NCI-H748 (cell line): ENCODE measurements at regions not wholly inside any gene's neighbourhood (a gene's known extent, or its start where the extent isn't known, plus 50 kb on each side); places are given as distances from the start of the nearest gene placed in this dataset.
A peak's percentile ranks its signal among the peaks of the same experiment; 100 is the strongest.
"Not testable (repeated sequence)": the region's sequence is repeated elsewhere in the genome, so short reads cannot be mapped to it uniquely, and the experiment has no call there.

Experiments
- DNase-seq: peaks from one replicate; lab custom pipeline; 2025; ENCODE audit not compliant: unreplicated experiment; lab: John Stamatoyannopoulos, UW

DNA sequence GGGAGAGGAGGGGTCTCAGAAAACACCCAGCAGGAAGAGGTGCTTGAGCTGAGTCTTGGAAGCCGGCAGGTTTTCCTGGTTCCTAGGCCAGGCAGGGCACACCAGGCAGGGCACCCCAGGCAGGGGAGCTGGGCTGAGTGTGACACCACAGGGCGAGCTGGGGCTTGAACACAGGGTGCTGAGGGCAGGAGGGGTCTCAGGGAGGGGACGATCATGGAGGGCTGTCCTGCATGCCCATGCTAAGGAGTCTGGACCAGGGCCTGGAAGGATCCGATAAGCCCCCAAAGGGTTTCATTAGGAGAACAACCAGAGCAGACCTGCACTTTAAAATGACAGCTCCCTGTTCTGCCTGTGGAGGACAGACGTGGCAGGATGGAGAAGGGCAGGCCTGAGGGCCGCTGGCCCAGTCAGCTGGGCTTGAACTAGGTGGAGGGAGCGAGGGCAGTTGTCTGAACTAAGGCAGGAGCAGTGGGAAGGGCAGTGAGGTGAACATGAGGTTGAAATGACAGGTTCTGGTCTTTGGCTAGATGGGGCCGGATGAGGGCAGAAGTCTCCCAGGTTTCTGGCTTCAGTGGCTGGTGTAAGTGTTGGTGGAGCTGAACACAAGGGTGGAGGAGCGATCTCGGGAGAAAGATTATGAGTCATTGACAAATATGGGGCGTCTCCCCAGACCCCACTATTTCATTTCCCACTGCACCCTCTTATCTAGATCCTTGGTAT is 171.0 kb upstream of the PZP start:
- no peak for DNase-seq

DNA sequence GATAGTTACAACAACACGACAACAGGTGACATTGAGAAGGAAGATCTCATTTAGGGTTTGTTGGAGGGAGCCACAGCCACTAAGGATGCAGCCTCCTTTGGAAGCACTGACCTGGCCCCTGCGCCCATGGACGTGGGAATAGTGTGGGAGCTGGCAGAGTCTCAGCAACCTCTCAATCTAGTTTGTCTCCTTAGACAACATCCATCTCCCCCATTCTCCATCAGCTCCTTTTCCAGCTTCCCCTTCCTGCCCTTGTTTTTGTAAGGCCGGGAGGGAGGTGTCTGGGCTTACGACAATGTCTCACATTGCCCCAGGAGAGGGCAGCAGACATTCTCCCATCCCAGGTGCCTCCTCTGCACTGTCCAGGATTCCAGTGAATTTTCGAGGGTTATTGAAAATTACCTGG is 170.2 kb upstream of the PZP start:
- DNase-seq = peak; percentile 3

DNA sequence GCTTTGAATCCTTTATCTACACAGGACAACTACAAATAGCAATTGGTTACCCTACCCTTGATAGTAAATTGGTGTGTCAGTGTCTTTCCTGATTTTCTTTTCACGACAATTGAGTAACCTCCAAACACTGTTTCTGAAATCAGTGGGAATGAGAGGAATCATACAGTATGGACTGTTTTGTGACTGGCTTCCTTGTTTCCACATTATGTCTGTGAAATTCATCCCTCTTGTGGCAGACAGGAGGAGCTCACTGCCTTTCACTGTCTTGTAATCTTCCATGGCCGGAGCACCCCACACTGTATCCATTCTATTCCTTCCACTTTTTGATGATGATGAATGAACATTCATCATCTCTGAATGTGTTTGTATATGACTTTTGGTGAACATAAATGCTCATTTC is 164.0 kb upstream of the PZP start:
- no peak for DNase-seq

DNA sequence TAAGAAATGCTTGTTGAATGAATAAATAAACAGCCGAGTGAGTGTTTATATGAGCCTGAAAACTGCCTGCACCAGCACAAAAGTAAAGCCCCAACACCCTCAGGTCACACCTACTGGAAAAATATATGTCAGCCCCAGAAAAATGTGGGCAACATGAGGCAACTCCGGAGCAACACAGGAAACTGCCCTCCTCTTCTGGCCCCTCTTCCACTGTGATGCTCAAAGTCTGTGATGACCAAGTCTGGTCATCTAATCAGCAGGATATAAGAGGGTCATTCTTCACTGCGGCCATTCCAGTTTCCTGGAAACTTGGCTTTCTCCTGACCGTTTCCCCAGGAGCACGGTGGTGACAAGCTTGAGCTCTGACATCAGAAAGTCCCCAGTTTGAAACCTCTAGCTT is 159.6 kb upstream of the PZP start:
- DNase-seq = no peak

DNA sequence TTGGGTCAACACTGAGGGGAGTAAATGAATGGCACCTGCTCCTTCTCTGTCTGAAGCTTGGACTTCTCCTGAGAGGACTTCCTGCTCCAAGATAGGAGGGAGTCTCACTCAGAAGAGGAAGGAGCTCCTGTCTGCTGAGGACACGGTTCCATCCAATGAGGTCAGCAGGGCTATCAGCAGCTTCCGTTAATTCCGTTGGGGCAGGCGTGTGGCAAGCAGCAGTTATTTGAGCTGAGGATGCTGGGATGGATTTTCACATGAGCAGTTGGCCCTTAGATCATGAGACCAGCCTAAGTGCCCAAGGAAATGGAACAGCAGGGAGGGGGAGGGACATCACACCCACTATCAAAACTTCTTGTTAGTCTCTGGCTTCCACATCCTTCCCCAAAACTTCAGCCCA is 159.0 kb upstream of the PZP start:
- DNase-seq = no peak

DNA sequence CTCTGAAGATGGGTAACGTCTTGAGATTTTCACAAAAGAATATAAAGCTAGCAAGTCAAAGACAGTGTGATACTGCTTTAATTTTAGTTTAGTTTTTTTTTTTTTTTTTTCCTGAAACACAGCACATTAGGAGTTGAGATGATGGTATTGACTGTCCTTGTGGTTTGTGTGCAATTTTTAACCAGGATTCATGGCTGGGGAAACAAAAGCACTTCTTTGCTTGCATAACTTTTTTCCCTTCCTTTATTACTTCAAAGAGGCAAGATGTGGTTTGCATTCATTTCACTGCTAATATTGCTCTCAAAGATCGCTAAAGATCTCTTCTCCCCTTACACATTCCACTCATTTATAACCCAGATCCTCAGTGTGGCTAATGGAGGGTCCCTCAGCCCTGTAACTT is 157.1 kb upstream of the PZP start:
- DNase-seq = no peak

DNA sequence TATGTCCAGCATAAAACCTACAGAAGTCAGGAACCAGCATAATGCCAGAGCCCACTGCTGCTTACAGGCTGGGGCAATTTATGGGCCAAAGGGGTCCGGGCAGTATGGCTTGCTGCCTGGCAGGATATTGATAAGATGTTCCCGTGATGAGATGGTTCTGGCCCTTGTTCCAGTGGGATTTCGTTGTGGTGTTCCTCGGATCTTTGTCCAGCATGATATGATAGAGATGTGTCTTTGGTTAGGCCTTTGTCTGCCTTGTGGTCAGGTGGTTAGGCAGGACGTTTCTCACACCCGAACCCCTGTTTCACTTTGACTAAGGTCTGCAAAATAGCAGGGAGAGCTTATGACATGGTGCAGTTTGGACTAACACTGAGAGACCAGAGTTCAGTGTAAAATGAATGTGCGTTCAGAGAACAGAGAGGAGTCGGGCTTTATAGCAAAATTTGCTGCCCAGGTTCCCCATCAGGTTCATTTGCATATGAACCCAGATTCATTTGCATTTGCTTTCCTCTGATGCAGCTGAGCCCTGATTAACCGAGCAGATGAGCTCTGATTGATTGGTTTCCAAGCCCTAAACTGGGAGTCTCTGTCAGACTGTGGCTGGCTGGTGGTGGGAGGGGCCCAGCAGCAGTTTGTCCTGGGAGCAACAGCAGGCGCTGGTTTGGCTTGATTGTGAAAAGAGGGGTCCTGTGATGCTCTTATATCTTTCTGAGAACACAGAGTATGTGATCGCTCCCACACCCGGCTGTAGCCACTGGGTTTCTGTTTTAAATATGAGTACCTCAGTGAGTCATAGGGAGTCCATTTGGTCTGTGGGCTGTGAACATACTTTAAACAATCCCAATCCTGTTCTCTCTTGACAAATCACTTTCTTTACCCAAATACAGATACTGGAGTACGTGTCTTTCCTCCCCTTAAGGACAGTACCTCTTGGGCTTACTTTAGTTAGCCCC is 156.3 kb upstream of the PZP start:
- DNase-seq = no peak

DNA sequence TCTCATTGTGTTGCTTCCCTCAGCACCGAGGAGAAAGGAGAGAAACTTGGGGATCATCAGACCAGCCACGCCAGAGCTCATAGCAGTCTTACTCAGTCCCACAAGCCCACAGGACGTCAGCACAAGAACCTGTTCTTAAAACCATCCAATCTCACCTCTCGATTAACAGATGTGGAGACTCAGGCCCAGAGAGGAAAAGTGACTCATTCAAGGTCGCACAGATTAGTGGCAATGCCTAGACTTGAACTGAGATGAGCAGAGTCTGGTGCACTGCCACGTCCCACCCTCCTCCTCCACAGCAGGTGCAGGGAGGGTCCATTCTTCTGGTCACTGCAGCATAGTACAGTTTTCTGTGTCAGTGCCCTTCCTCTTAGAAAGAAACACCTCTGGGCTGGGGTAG is 154.9 kb upstream of the PZP start:
- DNase-seq = no peak

DNA sequence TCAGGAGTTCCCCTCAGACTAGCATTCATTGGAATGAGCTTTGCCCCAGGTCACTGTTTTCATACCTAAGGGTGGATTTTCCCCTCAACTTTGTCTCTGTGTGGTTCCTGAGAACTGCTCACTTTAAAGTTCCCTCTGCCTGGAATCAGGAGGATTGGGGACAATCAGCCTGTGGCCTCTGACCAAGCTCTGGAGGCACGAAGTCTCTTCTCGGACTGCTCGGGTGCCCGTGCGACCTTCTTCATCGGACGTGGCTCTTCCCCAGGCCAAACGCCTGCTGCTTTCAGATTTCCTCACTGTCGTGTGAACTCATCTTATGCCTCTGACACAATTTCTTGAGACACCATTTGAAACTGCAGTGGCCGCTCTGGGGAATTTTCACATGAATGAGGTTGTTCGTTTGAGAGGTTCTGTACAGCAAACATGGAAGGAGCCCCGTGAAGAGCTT is 153.7 kb upstream of the PZP start:
- DNase-seq = no peak

DNA sequence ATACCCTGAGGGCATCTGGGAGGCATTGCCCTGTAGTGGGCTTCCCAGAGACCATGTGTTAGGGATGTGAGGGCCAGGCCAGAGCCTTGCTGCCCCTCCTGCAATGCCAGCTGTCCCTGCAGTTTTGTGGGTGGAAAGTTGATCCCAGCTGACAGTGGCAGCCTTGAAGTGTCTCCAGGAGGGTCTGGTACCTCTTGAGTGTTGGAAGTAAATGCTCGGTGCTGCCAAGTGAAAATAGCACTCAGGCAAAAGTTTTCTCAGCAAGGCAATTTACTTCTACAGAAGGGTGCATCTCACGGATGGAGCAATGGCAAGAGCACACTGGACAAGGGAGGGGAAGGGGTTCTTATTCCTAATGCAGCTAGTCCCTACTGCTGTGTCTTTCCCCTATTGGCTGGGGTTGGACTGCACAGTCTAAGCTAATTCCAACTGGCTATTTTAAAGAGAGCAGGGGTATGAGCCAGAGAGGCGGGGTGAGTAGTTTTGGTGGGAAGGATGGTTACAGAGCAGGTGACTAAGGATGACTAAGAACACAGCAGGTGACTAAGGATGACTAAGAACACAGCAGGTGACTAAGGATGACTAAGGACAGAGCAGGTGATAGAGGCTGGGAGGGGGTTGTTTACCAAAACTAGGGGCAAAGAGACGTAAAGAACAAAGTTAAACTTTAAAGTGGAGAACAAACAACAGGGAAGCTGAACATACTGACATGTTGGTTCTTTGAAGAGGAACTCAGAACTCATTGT is 146.0 kb upstream of the PZP start:
- not testable (repeated sequence) for DNase-seq

DNA sequence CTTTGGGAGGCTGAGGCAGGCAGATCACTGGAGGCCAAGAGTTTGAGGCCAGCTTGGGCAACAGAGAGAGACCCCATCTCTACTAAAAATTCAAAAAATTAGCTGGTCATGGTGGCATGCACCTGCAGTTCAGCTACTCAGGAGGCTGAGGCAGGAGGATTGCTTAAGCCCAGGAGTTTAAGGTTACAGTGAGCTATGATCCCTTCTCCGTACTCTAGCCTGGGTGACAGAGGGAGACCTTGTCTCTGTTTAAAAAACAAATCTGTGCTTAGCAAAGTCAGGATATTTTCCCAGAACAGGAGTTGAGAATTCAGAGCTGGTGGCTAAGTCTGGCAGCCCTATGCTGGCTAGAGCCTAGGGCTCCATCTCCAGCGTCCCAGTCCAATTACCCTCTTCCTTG is 142.9 kb upstream of the PZP start:
- DNase-seq = no peak

DNA sequence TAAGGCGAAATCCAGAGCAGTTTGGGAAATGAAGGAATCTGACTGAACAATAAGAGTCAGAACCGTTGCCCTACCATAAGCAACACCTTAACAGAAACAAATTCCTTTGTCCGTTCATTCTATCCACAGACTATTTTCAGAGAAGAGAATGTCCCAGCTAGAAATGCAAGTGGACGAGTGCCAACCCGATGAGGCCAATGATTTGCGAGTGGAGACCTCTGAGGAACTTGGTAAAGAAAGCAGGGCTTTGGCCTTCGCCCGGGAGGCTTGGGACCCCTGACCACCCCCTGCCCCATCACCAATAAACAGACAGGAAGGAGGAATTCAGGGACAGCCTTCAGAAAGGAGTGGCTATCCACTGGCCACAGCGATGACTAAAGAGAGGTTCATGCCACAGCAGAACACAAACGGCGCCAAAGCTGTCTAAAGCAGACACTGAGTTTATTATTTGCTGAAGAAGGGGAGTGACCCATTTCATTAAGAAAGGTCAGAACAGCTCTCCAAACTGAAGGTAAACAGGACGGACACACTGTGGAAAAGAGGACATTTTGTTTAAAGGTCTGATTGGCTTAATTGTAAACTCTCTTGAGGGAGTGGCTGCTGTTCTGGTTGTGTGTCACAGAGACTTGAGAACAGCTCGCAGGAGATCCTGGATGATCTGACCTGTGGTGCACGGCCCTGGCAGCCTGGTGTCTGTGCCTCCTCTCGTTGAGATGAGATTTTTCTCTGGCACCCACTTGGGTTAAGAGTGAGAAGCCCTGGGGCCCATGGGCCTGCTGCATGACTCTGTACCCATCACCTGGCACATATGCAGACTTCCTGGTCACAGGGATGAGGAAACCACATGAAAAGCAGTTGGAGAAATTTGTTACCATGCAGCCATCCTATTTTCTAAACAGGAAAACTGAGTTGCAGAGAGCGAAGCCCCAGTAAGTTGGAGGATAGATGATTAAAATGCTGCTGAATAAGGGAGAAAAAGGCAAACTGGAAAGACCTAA is 142.0 kb upstream of the PZP start:
- DNase-seq = peak; percentile 43

DNA sequence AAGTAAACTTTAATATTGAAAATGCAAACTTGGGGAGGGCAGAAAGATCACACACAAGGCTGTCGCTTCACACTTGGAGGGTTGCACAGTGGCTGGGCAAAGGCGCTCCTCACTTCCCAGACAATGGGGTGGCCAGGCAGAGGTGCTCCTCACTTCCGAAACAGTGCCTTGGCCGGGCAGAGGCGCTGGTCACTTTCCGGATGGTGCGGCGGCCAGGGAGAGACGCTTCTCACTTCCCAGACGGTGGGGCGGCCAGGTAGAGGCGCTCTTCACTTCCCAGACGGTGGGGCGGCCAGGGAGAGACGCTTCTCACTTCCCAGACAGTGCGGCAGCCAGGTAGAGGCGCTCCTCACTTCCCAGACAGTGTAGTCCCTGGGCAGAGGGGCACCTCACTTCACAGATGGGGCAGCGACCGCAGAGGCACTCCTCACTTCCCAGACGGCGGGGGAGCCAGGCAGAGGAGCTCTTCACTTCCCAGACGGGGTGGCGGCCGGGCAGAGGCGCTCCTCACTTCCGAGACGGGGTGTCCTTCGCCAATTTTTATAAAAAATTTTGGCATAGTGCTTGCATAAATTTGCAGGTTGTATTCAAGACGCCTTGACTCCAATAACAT is 140.8 kb upstream of the PZP start:
- no peak for DNase-seq

DNA sequence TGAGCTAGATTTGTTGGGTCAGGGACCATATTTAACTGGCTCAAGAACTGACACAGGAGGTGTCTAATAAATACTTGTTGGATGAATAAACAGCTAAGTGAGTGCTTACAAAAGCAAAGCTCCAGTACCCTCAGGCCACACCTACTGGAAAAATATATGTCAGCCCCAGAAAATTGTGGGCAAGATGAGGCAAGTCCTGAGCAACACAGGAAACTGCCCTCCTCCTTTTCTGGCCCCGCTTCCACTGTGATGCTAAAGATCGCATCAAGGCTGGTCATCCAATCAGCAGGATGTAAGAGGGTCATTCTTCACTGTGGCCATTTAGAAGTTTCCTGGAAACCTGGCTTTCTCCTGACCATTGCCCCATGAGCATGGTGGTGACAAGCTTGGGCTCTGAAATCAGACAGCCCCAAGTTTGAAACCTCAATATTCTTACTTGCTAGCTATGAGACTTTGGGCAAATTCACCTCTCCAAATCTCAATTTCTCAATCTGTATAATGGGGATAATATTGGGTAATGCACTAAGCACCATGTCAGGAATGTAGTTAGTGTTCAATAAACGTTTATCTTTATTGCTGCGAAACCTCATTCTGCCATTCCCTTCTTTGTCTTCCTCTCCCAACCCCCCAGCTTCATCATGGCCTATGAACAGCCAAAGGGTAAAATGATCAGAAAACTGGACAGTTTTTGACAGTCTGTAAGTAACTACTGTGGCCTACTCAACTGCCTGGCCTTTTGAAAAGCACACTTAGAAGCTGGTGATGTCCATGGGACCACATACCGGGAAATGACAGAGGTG is 139.3 kb upstream of the PZP start:
- peak; percentile 37 for DNase-seq

DNA sequence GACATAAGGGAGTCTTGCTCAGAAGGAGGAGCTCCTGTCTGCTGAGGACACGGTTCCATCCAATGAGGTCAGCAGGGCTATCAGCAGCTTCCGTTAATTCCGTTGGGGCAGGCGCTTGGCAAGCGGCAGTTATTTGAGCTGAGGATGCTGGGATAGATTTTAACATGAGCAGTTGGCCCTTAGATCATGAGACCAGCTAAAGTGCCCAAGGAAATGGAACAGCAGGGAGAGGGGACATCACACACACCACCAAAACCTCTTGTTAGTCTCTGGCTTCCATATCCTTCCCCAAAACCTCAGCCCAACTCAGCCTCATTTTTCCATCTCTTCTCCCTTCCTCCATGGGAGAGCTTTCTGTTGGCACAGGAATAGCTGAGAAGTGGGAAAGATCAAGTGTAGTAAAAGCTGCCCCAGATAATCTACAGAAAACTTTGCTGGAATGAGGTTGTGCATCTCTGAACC is 138.7 kb upstream of the PZP start:
- no peak for DNase-seq

DNA sequence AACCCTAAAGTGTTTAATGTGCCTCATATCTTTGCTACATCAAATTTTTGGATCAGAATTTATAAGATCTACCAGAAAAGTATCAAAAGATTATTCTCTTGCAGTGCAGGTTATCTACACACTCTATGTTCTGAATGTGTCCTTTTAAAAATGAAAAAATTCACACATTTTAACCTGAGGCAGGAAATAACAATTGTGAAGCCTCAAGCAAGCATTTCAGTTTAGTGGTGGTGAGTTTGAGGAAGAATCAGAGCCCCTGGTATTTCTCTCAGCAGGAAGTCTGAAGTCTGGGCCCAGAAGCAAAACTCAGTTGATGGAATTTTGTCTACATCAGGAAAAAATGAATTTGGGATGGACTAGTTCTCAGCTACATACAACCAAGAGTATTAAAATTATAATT is 137.0 kb upstream of the PZP start:
- no peak for DNase-seq

DNA sequence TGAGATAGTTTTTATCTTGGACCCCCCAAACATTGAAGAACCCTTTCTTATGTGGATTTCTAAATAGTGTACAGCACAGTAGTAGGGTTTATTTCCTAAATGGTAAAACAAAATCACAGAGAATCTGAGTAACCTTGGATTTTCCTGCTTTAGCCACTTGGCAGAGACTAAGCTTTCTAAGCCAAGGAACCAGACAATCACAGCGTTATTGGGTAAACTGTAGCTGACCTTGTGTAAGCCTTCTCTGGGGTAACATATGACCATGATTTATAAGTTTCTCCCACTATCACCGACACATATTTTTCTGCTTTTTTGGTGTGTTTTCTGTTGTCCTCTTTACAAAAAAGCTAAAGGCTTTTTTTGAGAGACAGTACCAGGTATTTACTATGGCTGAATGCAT is 136.3 kb upstream of the PZP start:
- no peak for DNase-seq

DNA sequence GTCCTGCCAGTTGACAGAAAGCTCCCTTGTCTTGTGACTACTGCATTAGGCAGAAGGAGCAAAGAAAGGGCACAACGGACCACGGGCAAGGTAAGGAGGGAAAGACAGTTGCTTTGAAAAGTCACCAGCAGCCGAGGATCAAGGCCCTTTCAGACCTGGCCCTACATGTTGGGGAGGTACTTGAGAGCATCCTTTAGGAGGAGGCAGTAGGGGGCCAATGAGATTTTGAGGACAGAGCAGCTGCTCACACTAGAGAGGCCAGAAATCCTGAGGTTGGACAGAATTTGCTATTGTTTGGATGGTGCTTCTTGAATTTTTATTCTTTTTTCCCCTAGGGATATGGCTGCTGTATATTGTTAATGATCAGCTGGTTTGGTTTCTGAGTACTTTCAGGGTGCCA is 135.5 kb upstream of the PZP start:
- DNase-seq = no peak
